ENCODE measurements at regions not wholly inside any gene's neighbourhood (a gene's known extent, or its start where the extent isn't known, plus 50 kb on each side); places are given as distances from the start of the nearest gene placed in this dataset.

DNA sequence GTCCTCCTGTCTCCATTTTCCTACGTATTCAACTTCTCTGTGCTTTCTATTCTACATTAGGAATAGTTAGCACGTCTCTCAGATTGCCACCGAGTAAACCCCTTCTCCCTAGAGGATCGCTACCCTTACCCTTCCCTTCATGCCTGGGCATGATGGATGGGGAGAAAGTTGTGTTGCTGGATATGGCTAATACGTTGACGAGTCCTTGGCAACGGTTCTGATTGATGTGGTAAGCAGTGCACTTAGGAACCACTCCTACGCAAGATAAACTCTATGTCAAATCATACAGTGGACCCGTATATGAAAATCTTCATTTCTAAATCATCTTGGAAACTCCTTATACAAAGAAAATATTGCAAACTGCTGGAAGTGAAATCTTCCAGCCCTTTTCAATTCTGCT is 224.5 kb downstream of the EFNB2 start:
- TF ChIP-seq ZNF274 (IDR thresholded peaks at IDR 0.05; ENCODE audit: low read depth, low read length) (no peak), SUZ12 (IDR thresholded peaks at IDR 0.05; ENCODE audit: extremely low read depth, insufficient read depth, insufficient read length) (no peak), YY1 (IDR thresholded peaks at IDR 0.05; ENCODE audit: insufficient read depth, insufficient read length) (no peak)
